H9 (cell line): ENCODE measurements at regions not wholly inside any gene's neighbourhood (a gene's known extent, or its start where the extent isn't known, plus 50 kb on each side); places are given as distances from the start of the nearest gene placed in this dataset.

Experiments
- DNase-seq: peaks from one replicate; pipeline ENCODE4 v3.0.0-alpha.2; 2017
- H2AFZ ChIP-seq: one replicate; pipeline ENCODE4 v1.6.1; 2013; ENCODE audit warnings: mild to moderate bottlenecking, low read length, control low read depth, moderate library complexity
- H2AK5ac ChIP-seq: 2 replicates; pipeline ENCODE4 v1.6.1; 2013; ENCODE audit warnings: low read length, control low read depth, mixed read lengths; ENCODE audit not compliant: insufficient read length
- H2BK120ac ChIP-seq: one replicate; pipeline ENCODE4 v1.6.1; 2013; ENCODE audit warnings: low read depth, mild to moderate bottlenecking, low read length, control low read depth, inconsistent platforms; ENCODE audit not compliant: poor library complexity, severe bottlenecking
- H2BK12ac ChIP-seq: 2 replicates; pipeline ENCODE4 v1.6.1; 2013; ENCODE audit warnings: low read length, control low read depth, mixed read lengths, low read depth; ENCODE audit not compliant: insufficient read length
- H2BK15ac ChIP-seq: 2 replicates; pipeline ENCODE4 v1.6.1; 2013; ENCODE audit warnings: low read depth, low read length, control low read depth
- H2BK20ac ChIP-seq: one replicate; pipeline ENCODE4 v1.6.1; 2013; ENCODE audit warnings: low read depth, mild to moderate bottlenecking, low read length, control low read depth, inconsistent platforms; ENCODE audit not compliant: poor library complexity, severe bottlenecking
- H2BK5ac ChIP-seq: 2 replicates; pipeline ENCODE4 v1.6.1; 2013; ENCODE audit warnings: low read length, control low read depth, mixed read lengths; ENCODE audit not compliant: insufficient read length
- H3K14ac ChIP-seq: 2 replicates; pipeline ENCODE4 v1.6.1; 2013; ENCODE audit warnings: low read length, control low read depth; ENCODE audit not compliant: insufficient read depth
- H3K18ac ChIP-seq: 2 replicates; pipeline ENCODE4 v1.6.1; 2013; ENCODE audit warnings: low read depth, mild to moderate bottlenecking, mixed read lengths, low read length, control low read depth; ENCODE audit not compliant: insufficient read length
- H3K23ac ChIP-seq: 2 replicates; pipeline ENCODE4 v1.6.1; 2013; ENCODE audit warnings: low read length, control low read depth, mixed read lengths, low read depth; ENCODE audit not compliant: insufficient read length
- H3K23me2 ChIP-seq: 2 replicates; pipeline ENCODE4 v1.6.1; 2013; ENCODE audit warnings: low read depth, mild to moderate bottlenecking, mixed read lengths, low read length, control low read depth; ENCODE audit not compliant: insufficient read length, poor library complexity, severe bottlenecking
- H3K27ac ChIP-seq: 2 replicates; pipeline ENCODE4 v1.5.1; 2013; ENCODE audit warnings: low read length, control low read depth, mixed read lengths, low read depth; ENCODE audit not compliant: insufficient read length
- H3K27me3 ChIP-seq: 2 replicates; pipeline ENCODE4 v1.6.1; 2013; ENCODE audit warnings: low read length, control low read depth, inconsistent platforms; ENCODE audit not compliant: insufficient read depth
- H3K4ac ChIP-seq: 2 replicates; pipeline ENCODE4 v1.6.1; 2013; ENCODE audit warnings: low read depth, mild to moderate bottlenecking, control low read depth, inconsistent platforms, low read length, moderate library complexity
- H3K4me1 ChIP-seq: 2 replicates; pipeline ENCODE4 v1.6.1; 2013; ENCODE audit warnings: low read length, control low read depth, inconsistent platforms; ENCODE audit not compliant: insufficient read depth
- H3K4me2 ChIP-seq: 2 replicates; pipeline ENCODE4 v1.6.1; 2013; ENCODE audit warnings: low read length, control low read depth, mixed read lengths; ENCODE audit not compliant: insufficient read length, insufficient read depth
- H3K56ac ChIP-seq: 2 replicates; pipeline ENCODE4 v1.6.1; 2013; ENCODE audit warnings: low read depth, mild to moderate bottlenecking, mixed read lengths, low read length, control low read depth; ENCODE audit not compliant: insufficient read length
- H3K79me1 ChIP-seq: 2 replicates; pipeline ENCODE4 v1.6.1; 2013; ENCODE audit warnings: low read depth, mild to moderate bottlenecking, moderate library complexity, low read length, control low read depth, inconsistent platforms; ENCODE audit not compliant: insufficient read depth, poor library complexity, severe bottlenecking
- H3K79me2 ChIP-seq: 2 replicates; pipeline ENCODE4 v1.6.1; 2013; ENCODE audit warnings: low read length, control low read depth, inconsistent platforms; ENCODE audit not compliant: insufficient read depth
- H3K9ac ChIP-seq: 2 replicates; pipeline ENCODE4 v1.6.1; 2013; ENCODE audit warnings: low read length, control low read depth, mixed read lengths; ENCODE audit not compliant: insufficient read length; ENCODE audit errors: extremely low read depth
- H3K9me3 ChIP-seq: one replicate; pipeline ENCODE4 v1.6.1; 2013; ENCODE audit warnings: low read depth, low read length, inconsistent platforms; ENCODE audit not compliant: control insufficient read depth
- H3T11ph ChIP-seq: one replicate; pipeline ENCODE4 v1.6.1; 2013; ENCODE audit warnings: mild to moderate bottlenecking, low read length, control low read depth, inconsistent platforms
- H4K20me1 ChIP-seq: one replicate; pipeline ENCODE4 v1.6.1; 2013; ENCODE audit not compliant: control insufficient read depth, insufficient read length, insufficient read depth
- H4K5ac ChIP-seq: 2 replicates; pipeline ENCODE4 v1.6.1; 2013; ENCODE audit warnings: low read depth, mild to moderate bottlenecking, mixed read lengths, low read length, control low read depth; ENCODE audit not compliant: insufficient read length
- H4K8ac ChIP-seq: replicated peaks from 2 replicates; pipeline ENCODE4 v1.6.1; 2013; ENCODE audit warnings: low read length, control low read depth, mixed read lengths, low read depth; ENCODE audit not compliant: insufficient read length
- H4K91ac ChIP-seq: 2 replicates; pipeline ENCODE4 v1.6.1; 2013; ENCODE audit warnings: low read depth, mild to moderate bottlenecking, moderate library complexity, mixed read lengths, low read length, control low read depth; ENCODE audit not compliant: insufficient read length
- H3K27ac Mint-ChIP-seq, 3 experiments: 2 replicates in 2 of 3; 3 replicates in 1 of 3; pipeline ENCODE4 v1.8.0; 2020 to 2021; ENCODE audit warnings: mixed read lengths in 3 of 3, mild to moderate bottlenecking in 1 of 3, moderate library complexity in 1 of 3
- H3K27me3 Mint-ChIP-seq: 2 replicates; pipeline ENCODE4 v1.8.0; 2021; ENCODE audit warnings: low read depth, mild to moderate bottlenecking, moderate library complexity, mixed read lengths
- H3K36me3 Mint-ChIP-seq, 3 experiments: 2 replicates in 2 of 3; 3 replicates in 1 of 3; pipeline ENCODE4 v1.8.0; 2020 to 2021; ENCODE audit warnings: low read depth in 3 of 3, mixed read lengths in 3 of 3; ENCODE audit not compliant: insufficient read depth in 1 of 3
- H3K4me1 Mint-ChIP-seq, 2 experiments: 2 replicates each; pipeline ENCODE4 v1.8.0; 2020; ENCODE audit warnings: mixed read lengths in 2 of 2
- H3K4me3 Mint-ChIP-seq, 2 experiments: 2 replicates in 1 of 2; 3 replicates in 1 of 2; pipeline ENCODE4 v1.8.0; 2020 to 2021; ENCODE audit warnings: mild to moderate bottlenecking in 2 of 2, mixed read lengths in 2 of 2, moderate library complexity in 1 of 2
- H3K9me3 Mint-ChIP-seq, 2 experiments: 2 replicates in 1 of 2; 3 replicates in 1 of 2; pipeline ENCODE4 v1.8.0; 2020; ENCODE audit warnings: mild to moderate bottlenecking in 2 of 2, mixed read lengths in 2 of 2, moderate library complexity in 1 of 2
- CTCF ChIP-seq: fragments of 200-600 bp; sonication (generic); conservative IDR thresholded peaks from 3 replicates; pipeline ENCODE4 v1.8.0; 2021; ENCODE audit warnings: antibody characterized with exemption, mild to moderate bottlenecking
- WGBS: extraction: QIAGEN DNeasy Blood & Tissue Kit; methylation state at CpG from one replicate; pipeline ENCODE4 v1.1.7; 2013; ENCODE audit warnings: missing lambda C conversion rate, low lambda C conversion rate, mixed read lengths; ENCODE audit not compliant: insufficient read length; ENCODE audit errors: extremely low coverage; 5-methylcytosine and 5-hydroxymethylcytosine counted together

GRCh38 chr1:239858529-239858928 lies 233.2 kb upstream of the FMN2 start:
- Histone ChIP-seq H2BK12ac (no peak overlapping the region), H3K14ac (no peak overlapping the region), H3K9me3 (no peaks in the 10 kb centered on the region), H3T11ph (no peak overlapping the region), H2AFZ (no peak overlapping the region), H3K27me3 (no peaks in the 10 kb centered on the region), H4K20me1 (no peaks in the 10 kb centered on the region), H2AK5ac (no peak overlapping the region), H2BK5ac (no peak overlapping the region), H2BK120ac (no peak overlapping the region), H3K4ac (no peak overlapping the region), H3K4me1 (no peaks in the 10 kb centered on the region), H4K8ac (no peak overlapping the region), H3K9ac (no peak overlapping the region), H3K18ac (no peak overlapping the region), H3K27ac (no peak overlapping the region), H2BK20ac (no peak overlapping the region), H2BK15ac (no peak overlapping the region), H3K23ac (no peak overlapping the region), H4K91ac (no peak overlapping the region), H3K56ac (no peak overlapping the region), H3K23me2 (no peaks in the 10 kb centered on the region), H4K5ac (no peak overlapping the region), H3K79me1 (no peaks in the 10 kb centered on the region), H3K4me2 (no peak overlapping the region), H3K79me2 (no peaks in the 10 kb centered on the region)
- H3K4me1 Mint-ChIP-seq: peaks cover 6 to 9% of the 10 kb centered on the region in 2 experiments
- peaks cover 0 to 7% (median 4%) of the 10 kb centered on the region in 3 experiments; a peak in 4 of 7 replicates for H3K36me3 Mint-ChIP-seq
- no peak for TF ChIP-seq CTCF
- no peak overlapping the region for H3K4me3 Mint-ChIP-seq
- WGBS: no CpG with 5 or more reads among the region's 5 CpGs
- H3K27me3 Mint-ChIP-seq: no peaks in the 10 kb centered on the region
- no peak for DNase-seq
- no peak overlapping the region for H3K27ac Mint-ChIP-seq
- H3K9me3 Mint-ChIP-seq: peaks cover 0 to 2% of the 10 kb centered on the region in 2 experiments; a peak in 1 of 5 replicates
